ENCODE measurements at regions not wholly inside any gene's neighbourhood (a gene's known extent, or its start where the extent isn't known, plus 50 kb on each side); places are given as distances from the start of the nearest gene placed in this dataset.

GRCh38 chr11:26030399-26030798, 301.5 kb upstream of the ANO3 start:
- TF ChIP-seq EZH2 (IDR thresholded peaks at IDR 0.05; ENCODE audit: low read length) (no peak), CTCF (optimal IDR thresholded peaks at IDR 0.05 in 1 of 3, IDR thresholded peaks at IDR 0.05 in 1 of 3, conservative IDR thresholded peaks at IDR 0.05 in 1 of 3; ENCODE audit: extremely low read depth in 1 of 3, insufficient read depth in 2 of 3, low read length in 3 of 3) (no peak)

Measured in keratinocyte (primary cell).